ENCODE measurements at regions not wholly inside any gene's neighbourhood (a gene's known extent, or its start where the extent isn't known, plus 50 kb on each side); places are given as distances from the start of the nearest gene placed in this dataset.
A peak's percentile ranks its signal among the peaks of the same experiment; 100 is the strongest.
"Not testable (repeated sequence)": the region's sequence is repeated elsewhere in the genome, so short reads cannot be mapped to it uniquely, and the experiment has no call there.

GRCh38 chr16:88237761-88238415 is 144.9 kb upstream of the ZNF469 start:
- not testable (repeated sequence) for DNase-seq (ENCODE audit: low read depth in 4 of 4, low spot score in 2 of 4)

- peak in 2 of 4 donors; percentile 39 to 58 for DNase-seq (ENCODE audit: low read depth in 4 of 4, low spot score in 2 of 4)
These were observed 144.0 kb upstream of the ZNF469 start for GRCh38 chr16:88238732-88239274.

GRCh38 chr16:88240118-88240517 is 142.6 kb upstream of the ZNF469 start:
- DNase-seq (ENCODE audit: low read depth in 4 of 4, low spot score in 2 of 4): not testable (repeated sequence)

- DNase-seq (ENCODE audit: low read depth in 4 of 4, low spot score in 2 of 4): not testable (repeated sequence)
These were observed 142.0 kb upstream of the ZNF469 start for GRCh38 chr16:88240776-88241175.

GRCh38 chr16:88241404-88242311 is 141.1 kb upstream of the ZNF469 start:
- DNase-seq (ENCODE audit: low read depth in 4 of 4, low spot score in 2 of 4): not testable (repeated sequence)

GRCh38 chr16:88242312-88243295 is 140.2 kb upstream of the ZNF469 start:
- DNase-seq (ENCODE audit: low read depth in 4 of 4, low spot score in 2 of 4): not testable (repeated sequence)

- not testable (repeated sequence) for DNase-seq (ENCODE audit: low read depth in 4 of 4, low spot score in 2 of 4)
These were observed 138.8 kb upstream of the ZNF469 start for GRCh38 chr16:88243921-88244320.

GRCh38 chr16:88245241-88246081 is 137.3 kb upstream of the ZNF469 start:
- DNase-seq (ENCODE audit: low read depth in 4 of 4, low spot score in 2 of 4): not testable (repeated sequence)

- not testable (repeated sequence) for DNase-seq (ENCODE audit: low read depth in 4 of 4, low spot score in 2 of 4)
These were observed 135.7 kb upstream of the ZNF469 start for GRCh38 chr16:88246955-88247582.

- not testable (repeated sequence) for DNase-seq (ENCODE audit: low read depth in 4 of 4, low spot score in 2 of 4)
These were observed 135.2 kb upstream of the ZNF469 start for GRCh38 chr16:88247583-88247966.

- DNase-seq (ENCODE audit: low read depth in 4 of 4, low spot score in 2 of 4): not testable (repeated sequence)
These were observed 134.0 kb upstream of the ZNF469 start for GRCh38 chr16:88248761-88249160.

- not testable (repeated sequence) for DNase-seq (ENCODE audit: low read depth in 4 of 4, low spot score in 2 of 4)
These were observed 132.4 kb upstream of the ZNF469 start for GRCh38 chr16:88250381-88250780.

GRCh38 chr16:88252057-88252794 is 130.5 kb upstream of the ZNF469 start:
- DNase-seq (ENCODE audit: low read depth in 4 of 4, low spot score in 2 of 4): not testable (repeated sequence)

GRCh38 chr16:88258141-88258540 is 124.6 kb upstream of the ZNF469 start:
- DNase-seq (ENCODE audit: low read depth in 4 of 4, low spot score in 2 of 4): not testable (repeated sequence)

GRCh38 chr16:88258764-88259525 is 123.8 kb upstream of the ZNF469 start:
- DNase-seq (ENCODE audit: low read depth in 4 of 4, low spot score in 2 of 4): not testable (repeated sequence)

- not testable (repeated sequence) for DNase-seq (ENCODE audit: low read depth in 4 of 4, low spot score in 2 of 4)
These were observed 123.2 kb upstream of the ZNF469 start for GRCh38 chr16:88259538-88259937.

- DNase-seq (ENCODE audit: low read depth in 4 of 4, low spot score in 2 of 4): not testable (repeated sequence)
These were observed 122.6 kb upstream of the ZNF469 start for GRCh38 chr16:88260146-88260545.
